ENCODE measurements at regions not wholly inside any gene's neighbourhood (a gene's known extent, or its start where the extent isn't known, plus 50 kb on each side); places are given as distances from the start of the nearest gene placed in this dataset.

DNA sequence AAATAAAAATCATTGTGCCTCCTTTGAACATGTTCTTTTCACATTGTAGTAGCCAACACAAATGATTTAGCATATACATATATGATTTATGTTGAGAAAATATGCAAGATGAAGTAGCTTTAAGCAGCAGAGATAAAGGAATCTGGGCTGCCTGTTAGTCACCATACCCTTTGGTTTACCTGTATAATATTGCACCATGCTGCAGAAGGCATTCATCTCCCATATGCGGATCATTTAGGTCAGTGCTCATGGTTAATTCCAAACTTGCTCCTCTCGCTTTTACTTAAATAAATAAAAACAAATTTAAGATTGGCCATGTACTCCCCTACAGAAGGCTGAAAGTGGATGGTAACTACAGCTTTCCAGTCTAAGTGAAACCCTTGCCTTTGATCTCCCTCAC, 86.7 kb upstream of the TBL1XR1 start:
- H3K4me3 Mint-ChIP-seq, result no peak overlapping the region
- H3K9me3 Mint-ChIP-seq, result peaks cover 9% of the 10 kb centered on the region
- no peak for DNase-seq
- peaks cover 6% of the 10 kb centered on the region for H3K36me3 Mint-ChIP-seq (ENCODE audit: low read depth)
- H3K27ac Mint-ChIP-seq, result no peak overlapping the region
- POLR2A ChIA-PET, result no interaction called here
- CTCF ChIA-PET, result interaction anchor here (0.7 kb wide), 1 partner anchor 76 kb away, joined by 3 read pairs; no protein-coding TSS in a partner anchor
- peaks cover 26% of the 10 kb centered on the region for H3K4me1 Mint-ChIP-seq
- no peaks in the 10 kb centered on the region for H3K27me3 Mint-ChIP-seq

GRCh38 chr3:177284383-177284881, 87.2 kb upstream of the TBL1XR1 start:
- ChIA-PET POLR2A (no interaction called here), CTCF (no interaction called here)
- Mint-ChIP-seq H3K4me1 (peaks cover 26% of the 10 kb centered on the region), H3K9me3 (peaks cover 6% of the 10 kb centered on the region), H3K27ac (no peak overlapping the region), H3K4me3 (no peak overlapping the region), H3K27me3 (no peaks in the 10 kb centered on the region), H3K36me3 (ENCODE audit: low read depth) (peaks cover 6% of the 10 kb centered on the region)
- DNase-seq, result peak; percentile 21

DNA sequence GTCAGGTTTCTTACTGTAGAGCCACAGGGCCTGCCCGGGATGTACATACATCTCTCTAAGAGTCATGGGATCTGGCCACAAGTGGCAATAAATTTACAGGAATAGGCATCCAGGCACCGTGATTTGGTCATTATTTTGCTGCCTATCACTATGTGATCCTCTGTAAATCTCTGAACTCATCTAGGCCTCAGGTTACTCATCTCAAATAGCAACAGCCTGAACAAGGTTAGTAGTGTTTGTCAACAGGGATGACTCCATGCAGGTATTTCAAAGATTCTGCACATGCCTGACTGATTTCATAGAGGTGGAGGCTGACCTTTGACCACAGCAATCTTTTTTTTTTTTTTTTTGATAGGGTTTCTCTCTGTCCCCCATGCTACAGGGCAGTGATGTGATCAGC, 88.8 kb upstream of the TBL1XR1 start:
- CTCF ChIA-PET, result no interaction called here
- Mint-ChIP-seq H3K9me3 (peaks cover 6% of the 10 kb centered on the region), H3K27ac (no peak overlapping the region), H3K4me1 (peaks cover 19% of the 10 kb centered on the region), H3K36me3 (ENCODE audit: low read depth) (peaks cover 6% of the 10 kb centered on the region), H3K27me3 (no peaks in the 10 kb centered on the region), H3K4me3 (no peak overlapping the region)
- POLR2A ChIA-PET, result no interaction called here
- DNase-seq, result no peak

GRCh38 chr3:177287231-177287630, 89.9 kb upstream of the TBL1XR1 start:
- Mint-ChIP-seq H3K9me3 (no peaks in the 10 kb centered on the region), H3K27me3 (no peaks in the 10 kb centered on the region), H3K4me3 (no peak overlapping the region), H3K36me3 (ENCODE audit: low read depth) (no peaks in the 10 kb centered on the region), H3K4me1 (peaks cover 7% of the 10 kb centered on the region), H3K27ac (no peak overlapping the region)
- CTCF ChIA-PET, result no interaction called here
- DNase-seq, result no peak
- POLR2A ChIA-PET, result no interaction called here

- POLR2A ChIA-PET, result no interaction called here
- CTCF ChIA-PET, result no interaction called here
Measured at GRCh38 chr3:177290633-177291032, 93.4 kb upstream of the TBL1XR1 start.

GRCh38 chr3:177294221-177294620, 96.9 kb upstream of the TBL1XR1 start:
- CTCF ChIA-PET, result no interaction called here
- no peak overlapping the region for H3K4me3 Mint-ChIP-seq
- no peaks in the 10 kb centered on the region for H3K9me3 Mint-ChIP-seq
- no peak overlapping the region for H3K27ac Mint-ChIP-seq
- no peaks in the 10 kb centered on the region for H3K36me3 Mint-ChIP-seq (ENCODE audit: low read depth)
- H3K27me3 Mint-ChIP-seq, result no peaks in the 10 kb centered on the region
- no peaks in the 10 kb centered on the region for H3K4me1 Mint-ChIP-seq
- DNase-seq, result no peak
- POLR2A ChIA-PET, result no interaction called here

More at GRCh38 chr3:177290633-177291032, 93.4 kb upstream of the TBL1XR1 start:
- no peak for DNase-seq
- Mint-ChIP-seq H3K27ac (no peak overlapping the region), H3K4me1 (no peaks in the 10 kb centered on the region), H3K36me3 (ENCODE audit: low read depth) (no peaks in the 10 kb centered on the region), H3K4me3 (no peak overlapping the region), H3K27me3 (no peaks in the 10 kb centered on the region), H3K9me3 (no peaks in the 10 kb centered on the region)

DNA sequence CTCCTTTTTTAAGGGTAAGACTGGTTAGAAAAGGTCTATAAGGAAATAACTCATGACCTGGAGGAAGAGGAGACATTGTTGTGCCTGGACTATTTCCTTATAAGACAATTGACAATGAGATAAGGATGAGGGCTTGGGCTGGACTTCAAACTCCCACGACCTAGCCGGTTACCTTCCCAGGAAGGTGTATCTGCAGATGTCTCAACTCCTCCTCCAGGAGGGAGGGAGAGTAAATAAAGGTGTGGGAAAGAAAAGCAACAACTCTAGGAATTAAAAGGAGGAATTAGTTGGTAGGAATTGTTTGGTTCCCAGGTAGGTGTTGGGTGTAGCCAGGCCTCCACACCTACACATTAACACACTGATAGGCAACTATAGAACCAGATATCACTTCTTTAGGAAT, 97.8 kb upstream of the TBL1XR1 start:
- ChIA-PET POLR2A (no interaction called here), CTCF (no interaction called here)
- no peaks in the 10 kb centered on the region for H3K36me3 Mint-ChIP-seq (ENCODE audit: low read depth)
- no peaks in the 10 kb centered on the region for H3K27me3 Mint-ChIP-seq
- no peaks in the 10 kb centered on the region for H3K9me3 Mint-ChIP-seq
- no peak overlapping the region for H3K27ac Mint-ChIP-seq
- no peak overlapping the region for H3K4me3 Mint-ChIP-seq
- H3K4me1 Mint-ChIP-seq, result no peaks in the 10 kb centered on the region
- no peak for DNase-seq

GRCh38 chr3:177299250-177299649, 102.0 kb upstream of the TBL1XR1 start:
- DNase-seq, result no peak
- no peak overlapping the region for H3K4me3 Mint-ChIP-seq
- H3K36me3 Mint-ChIP-seq (ENCODE audit: low read depth), result no peaks in the 10 kb centered on the region
- H3K27ac Mint-ChIP-seq, result no peak overlapping the region
- H3K9me3 Mint-ChIP-seq, result no peaks in the 10 kb centered on the region
- ChIA-PET CTCF (no interaction called here), POLR2A (no interaction called here)
- H3K27me3 Mint-ChIP-seq, result no peaks in the 10 kb centered on the region
- H3K4me1 Mint-ChIP-seq, result no peaks in the 10 kb centered on the region

DNA sequence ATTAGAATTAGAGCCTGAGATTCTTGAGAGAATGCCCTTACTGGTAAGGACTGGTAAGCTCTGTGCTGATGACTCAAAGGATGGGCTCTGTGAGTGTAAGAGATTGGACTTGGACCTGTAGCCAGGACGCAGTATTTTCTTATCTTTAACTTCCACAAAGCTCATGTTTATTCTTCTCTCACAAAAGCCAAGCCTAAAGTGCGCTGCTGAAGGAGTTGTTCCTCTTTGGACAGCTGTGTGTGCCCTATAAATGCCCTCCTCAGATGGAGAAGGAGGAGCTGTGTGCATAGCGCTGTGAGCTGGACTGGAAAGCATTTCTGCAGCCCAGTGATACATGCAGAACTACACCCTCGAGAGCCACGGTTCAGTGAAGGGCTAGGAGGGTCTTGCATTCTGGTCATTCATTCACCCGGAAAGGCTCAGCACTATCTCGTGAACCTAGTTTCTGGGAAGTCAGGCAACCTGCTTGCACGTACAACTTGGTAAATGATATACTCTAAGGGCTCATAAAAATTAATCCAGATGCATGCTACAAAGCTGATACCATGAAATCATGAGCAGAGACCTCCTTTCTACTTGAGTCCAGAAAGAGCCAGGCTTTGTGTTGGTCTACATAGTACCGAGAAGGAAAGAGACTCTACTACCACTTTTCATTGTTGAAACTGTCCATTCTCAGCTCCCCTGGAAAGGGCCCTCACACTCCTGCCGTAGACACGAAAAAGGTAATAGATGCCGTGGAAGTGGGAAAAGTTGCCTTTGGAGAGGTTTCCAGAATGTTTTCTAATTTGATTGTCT, 103.0 kb upstream of the TBL1XR1 start:
- POLR2A ChIA-PET, result no interaction called here

GRCh38 chr3:177300842-177301241, 103.6 kb upstream of the TBL1XR1 start:
- Mint-ChIP-seq H3K36me3 (ENCODE audit: low read depth) (no peaks in the 10 kb centered on the region), H3K9me3 (no peaks in the 10 kb centered on the region), H3K4me1 (no peaks in the 10 kb centered on the region), H3K4me3 (no peak overlapping the region), H3K27ac (no peak overlapping the region), H3K27me3 (no peaks in the 10 kb centered on the region)
- ChIA-PET POLR2A (no interaction called here), CTCF (no interaction called here)
- no peak for DNase-seq

More for the DNA sequence above, 103.0 kb upstream of the TBL1XR1 start:
- DNase-seq, result no peak
- no peaks in the 10 kb centered on the region for H3K4me1 Mint-ChIP-seq
- no peaks in the 10 kb centered on the region for H3K36me3 Mint-ChIP-seq (ENCODE audit: low read depth)
- no peak overlapping the region for H3K27ac Mint-ChIP-seq
- no peaks in the 10 kb centered on the region for H3K27me3 Mint-ChIP-seq
- H3K9me3 Mint-ChIP-seq, result no peaks in the 10 kb centered on the region
- CTCF ChIA-PET, result no interaction called here
- H3K4me3 Mint-ChIP-seq, result no peak overlapping the region

- H3K9me3 Mint-ChIP-seq, result peaks cover 8% of the 10 kb centered on the region
- H3K27ac Mint-ChIP-seq, result no peak overlapping the region
- H3K27me3 Mint-ChIP-seq, result no peaks in the 10 kb centered on the region
- no peaks in the 10 kb centered on the region for H3K36me3 Mint-ChIP-seq (ENCODE audit: low read depth)
- H3K4me1 Mint-ChIP-seq, result no peaks in the 10 kb centered on the region
- H3K4me3 Mint-ChIP-seq, result no peak overlapping the region
- CTCF ChIA-PET, result no interaction called here
- POLR2A ChIA-PET, result no interaction called here
- DNase-seq, result no peak
Measured at GRCh38 chr3:177306252-177306651, 109.0 kb upstream of the TBL1XR1 start.

DNA sequence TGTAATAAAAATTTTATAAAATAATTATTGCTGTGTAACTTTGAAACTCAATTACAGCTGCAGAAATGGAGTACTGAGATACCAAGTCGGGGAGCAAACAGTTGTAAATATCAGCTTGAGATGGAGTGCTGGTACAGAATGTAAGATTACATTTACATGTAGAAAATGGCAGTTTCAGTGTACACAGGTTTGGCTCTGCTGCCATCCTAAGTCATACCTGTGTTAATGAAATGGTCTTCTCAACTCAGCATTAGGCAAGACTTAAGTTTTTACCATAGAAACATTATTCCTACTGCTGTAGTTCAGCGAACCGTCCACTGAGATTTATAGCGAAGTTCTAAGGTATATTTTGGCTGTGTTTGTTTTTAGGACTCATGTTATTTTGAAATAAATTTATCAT, 110.1 kb upstream of the TBL1XR1 start:
- POLR2A ChIA-PET, result no interaction called here
- CTCF ChIA-PET, result no interaction called here
- no peak for DNase-seq
- Mint-ChIP-seq H3K27me3 (no peaks in the 10 kb centered on the region), H3K4me3 (no peak overlapping the region), H3K27ac (no peak overlapping the region), H3K36me3 (ENCODE audit: low read depth) (peaks cover 2% of the 10 kb centered on the region), H3K9me3 (peaks cover 14% of the 10 kb centered on the region), H3K4me1 (no peaks in the 10 kb centered on the region)

DNA sequence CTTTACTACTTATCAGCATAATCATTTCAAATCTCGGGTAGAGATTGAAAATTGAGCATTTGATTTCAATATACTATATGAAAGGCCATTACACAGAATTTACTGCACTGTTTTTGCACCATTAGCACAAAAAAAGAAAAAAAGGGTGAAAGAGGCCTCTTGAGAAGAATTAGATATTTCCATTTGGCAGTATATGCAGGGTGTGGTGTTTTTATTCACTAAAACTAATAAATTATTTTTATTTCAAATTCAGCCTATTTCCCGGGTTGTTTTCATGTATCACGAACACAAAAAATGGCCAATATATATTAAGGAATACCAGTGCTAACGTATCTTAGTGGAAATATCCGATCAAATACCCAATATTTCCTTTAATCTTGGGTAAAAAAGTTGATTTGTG, 110.5 kb upstream of the TBL1XR1 start:
- Mint-ChIP-seq H3K36me3 (ENCODE audit: low read depth) (peaks cover 6% of the 10 kb centered on the region), H3K4me3 (no peak overlapping the region), H3K9me3 (peaks cover 17% of the 10 kb centered on the region), H3K27me3 (peaks cover 3% of the 10 kb centered on the region), H3K27ac (no peak overlapping the region), H3K4me1 (no peaks in the 10 kb centered on the region)
- CTCF ChIA-PET, result no interaction called here
- DNase-seq, result no peak
- POLR2A ChIA-PET, result no interaction called here

GRCh38 chr3:177308286-177308685, 111.0 kb upstream of the TBL1XR1 start:
- ChIA-PET CTCF (no interaction called here), POLR2A (no interaction called here)
- no peak for DNase-seq
- peaks cover 6% of the 10 kb centered on the region for H3K36me3 Mint-ChIP-seq (ENCODE audit: low read depth)
- peaks cover 17% of the 10 kb centered on the region for H3K9me3 Mint-ChIP-seq
- no peak overlapping the region for H3K27ac Mint-ChIP-seq
- no peaks in the 10 kb centered on the region for H3K4me1 Mint-ChIP-seq
- H3K4me3 Mint-ChIP-seq, result no peak overlapping the region
- peaks cover 3% of the 10 kb centered on the region for H3K27me3 Mint-ChIP-seq
